ENCODE measurements at regions not wholly inside any gene's neighbourhood (a gene's known extent, or its start where the extent isn't known, plus 50 kb on each side); places are given as distances from the start of the nearest gene placed in this dataset.
"Not testable (repeated sequence)": the region's sequence is repeated elsewhere in the genome, so short reads cannot be mapped to it uniquely, and the experiment has no call there.

DNA sequence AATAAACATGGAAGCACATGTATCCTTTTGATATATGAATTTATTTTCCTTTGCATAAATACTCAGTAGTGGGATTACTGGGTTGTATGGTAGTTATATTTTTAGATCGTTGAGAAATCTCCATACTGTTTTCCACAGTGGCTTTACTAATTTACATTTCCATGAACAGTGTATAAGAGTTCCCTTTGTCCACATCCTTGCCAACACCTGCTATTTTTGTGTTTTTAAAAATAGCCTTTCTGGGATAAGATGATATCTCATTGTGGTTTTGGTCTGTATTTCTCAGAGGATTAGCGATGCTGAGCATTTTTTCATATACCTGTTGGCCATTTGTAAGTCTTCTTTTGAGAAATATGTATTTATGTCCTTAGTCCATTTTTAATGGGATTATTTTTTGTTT is 329.2 kb upstream of the KITLG start:
- Histone ChIP-seq H3K4me3 (ENCODE audit: insufficient read depth, low read depth, low read length) (no peak overlapping the region), H3K36me3 (replicated peaks; ENCODE audit: control insufficient read depth, insufficient read depth, low read length) (no peaks in the 10 kb centered on the region), H3K27me3 (ENCODE audit: control insufficient read depth, insufficient read depth, low read length) (no peaks in the 10 kb centered on the region)
- DNase-seq = no peak

DNA sequence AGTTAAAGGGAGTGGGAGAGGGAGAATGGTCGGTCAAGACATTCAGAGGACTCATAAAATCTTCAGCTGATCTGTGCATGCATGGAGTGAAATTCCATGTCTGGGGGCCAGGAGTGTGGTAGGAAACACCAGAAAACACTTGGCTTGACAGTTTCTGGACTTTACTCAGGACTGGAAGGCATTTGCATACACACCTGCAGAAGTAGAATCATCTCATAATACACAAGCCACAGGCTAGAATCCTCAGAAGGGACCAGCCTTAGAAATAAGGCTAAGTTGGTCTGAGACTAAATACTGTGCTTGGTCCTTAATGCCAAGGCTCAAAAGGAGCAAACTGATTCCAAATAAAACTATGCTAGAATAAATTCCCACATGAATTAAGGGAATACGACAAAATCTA is 328.1 kb upstream of the KITLG start:
- Histone ChIP-seq H3K36me3 (replicated peaks; ENCODE audit: control insufficient read depth, insufficient read depth, low read length) (no peaks in the 10 kb centered on the region), H3K4me3 (ENCODE audit: insufficient read depth, low read depth, low read length) (no peak overlapping the region)
- DNase-seq = no peak

GRCh38 chr12:88904705-88905104 is 324.4 kb upstream of the KITLG start:
- H3K27me3 ChIP-seq (ENCODE audit: control insufficient read depth, insufficient read depth, low read length) = no peaks in the 10 kb centered on the region
- H3K4me3 ChIP-seq (ENCODE audit: insufficient read depth, low read depth, low read length) = no peak overlapping the region
- H3K36me3 ChIP-seq (replicated peaks; ENCODE audit: control insufficient read depth, insufficient read depth, low read length) = no peaks in the 10 kb centered on the region
- no peak for DNase-seq

More for the DNA sequence above, 328.1 kb upstream of the KITLG start:
- H3K27me3 ChIP-seq (ENCODE audit: control insufficient read depth, insufficient read depth, low read length) = no peaks in the 10 kb centered on the region

DNA sequence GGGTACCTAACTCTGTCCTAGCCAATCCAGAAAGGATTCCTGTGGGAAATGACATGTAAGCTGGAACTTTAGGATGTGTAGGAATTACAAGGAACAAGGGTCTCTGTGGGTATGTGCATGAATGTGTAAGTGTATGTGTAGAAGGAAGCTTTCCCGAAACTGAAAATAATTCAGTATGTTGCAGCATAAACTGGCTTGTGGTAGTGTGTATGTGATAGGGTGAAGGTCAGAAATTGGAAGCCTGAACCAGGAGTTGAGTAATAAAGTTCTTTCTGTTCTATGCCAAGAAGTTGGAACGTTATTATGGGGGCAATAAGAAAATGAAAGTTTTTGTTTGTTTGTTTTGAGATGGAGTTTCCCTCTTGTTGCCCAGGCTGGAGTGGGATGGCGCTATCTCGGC is 323.1 kb upstream of the KITLG start:
- Histone ChIP-seq H3K36me3 (replicated peaks; ENCODE audit: control insufficient read depth, insufficient read depth, low read length) (no peaks in the 10 kb centered on the region), H3K27me3 (ENCODE audit: control insufficient read depth, insufficient read depth, low read length) (no peaks in the 10 kb centered on the region)
- no peak for DNase-seq

DNA sequence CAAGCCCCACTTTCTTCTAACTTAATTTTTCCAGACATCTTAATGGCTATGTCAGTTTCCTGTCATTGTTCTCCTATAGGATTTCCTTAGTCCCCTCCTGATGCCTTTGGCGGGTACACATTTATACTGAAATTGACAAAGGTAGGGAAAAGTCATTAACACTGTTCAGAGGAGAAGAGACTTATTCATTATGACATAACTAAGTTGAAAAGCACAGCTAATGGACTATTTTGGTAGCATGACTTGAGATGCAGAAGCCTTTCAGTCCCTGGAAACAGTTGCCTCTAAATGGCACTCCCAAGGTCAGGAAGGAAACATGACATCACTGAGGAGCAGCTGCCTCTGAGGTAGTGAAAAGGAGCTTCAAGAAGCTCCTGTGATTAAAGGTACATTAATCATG is 317.5 kb upstream of the KITLG start:
- Histone ChIP-seq H3K4me3 (ENCODE audit: insufficient read depth, low read depth, low read length) (no peak overlapping the region), H3K36me3 (replicated peaks; ENCODE audit: control insufficient read depth, insufficient read depth, low read length) (no peaks in the 10 kb centered on the region), H3K27me3 (ENCODE audit: control insufficient read depth, insufficient read depth, low read length) (no peaks in the 10 kb centered on the region)
- DNase-seq = no peak

More for the DNA sequence above, 323.1 kb upstream of the KITLG start:
- H3K4me3 ChIP-seq (ENCODE audit: insufficient read depth, low read depth, low read length) = no peak overlapping the region

DNA sequence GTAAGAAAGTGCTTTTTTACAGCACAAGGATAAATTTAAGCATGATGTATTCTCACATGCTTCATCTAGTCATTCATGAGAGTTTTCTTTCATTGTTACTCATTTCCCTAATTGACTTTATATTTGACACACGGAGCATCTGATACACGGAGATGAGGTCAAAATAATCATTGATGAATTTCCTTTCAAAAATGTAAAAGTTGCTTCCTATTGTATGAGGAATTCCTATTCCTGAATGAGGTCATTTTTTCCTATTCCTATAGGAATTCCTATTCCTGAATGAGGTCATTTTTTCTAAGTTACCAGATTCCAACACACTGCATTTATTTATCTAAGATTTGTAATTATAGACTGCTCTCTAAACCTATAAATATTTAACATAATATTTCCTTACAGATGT is 316.7 kb upstream of the KITLG start:
- Histone ChIP-seq H3K27me3 (ENCODE audit: control insufficient read depth, insufficient read depth, low read length) (no peaks in the 10 kb centered on the region), H3K4me3 (ENCODE audit: insufficient read depth, low read depth, low read length) (no peak overlapping the region), H3K36me3 (replicated peaks; ENCODE audit: control insufficient read depth, insufficient read depth, low read length) (no peaks in the 10 kb centered on the region)
- no peak for DNase-seq

DNA sequence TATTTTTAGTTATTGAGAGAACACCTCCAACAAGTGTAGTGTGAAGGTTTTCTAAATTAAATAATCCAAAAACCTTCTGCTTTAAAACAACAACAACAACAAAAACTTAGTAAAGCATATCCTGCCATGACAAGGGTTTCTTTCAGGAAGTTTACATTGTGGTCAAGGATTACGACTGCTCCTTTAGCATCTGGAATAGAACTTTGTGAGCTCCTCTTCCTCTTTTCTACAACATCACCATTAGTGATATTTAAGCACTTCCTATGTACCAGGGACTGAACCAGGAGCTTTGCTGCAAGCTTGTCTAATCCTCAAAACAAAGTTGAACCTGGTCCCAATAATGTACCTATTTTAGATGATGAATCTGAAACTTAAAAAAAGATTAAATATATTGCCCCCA is 315.4 kb upstream of the KITLG start:
- H3K36me3 ChIP-seq (replicated peaks; ENCODE audit: control insufficient read depth, insufficient read depth, low read length) = no peaks in the 10 kb centered on the region
- DNase-seq = no peak
- no peak overlapping the region for H3K4me3 ChIP-seq (ENCODE audit: insufficient read depth, low read depth, low read length)
- no peaks in the 10 kb centered on the region for H3K27me3 ChIP-seq (ENCODE audit: control insufficient read depth, insufficient read depth, low read length)

- DNase-seq = no peak
- H3K4me3 ChIP-seq (ENCODE audit: insufficient read depth, low read depth, low read length) = no peak overlapping the region
- no peaks in the 10 kb centered on the region for H3K36me3 ChIP-seq (replicated peaks; ENCODE audit: control insufficient read depth, insufficient read depth, low read length)
- no peaks in the 10 kb centered on the region for H3K27me3 ChIP-seq (ENCODE audit: control insufficient read depth, insufficient read depth, low read length)
These were observed 313.5 kb upstream of the KITLG start for GRCh38 chr12:88893801-88894200.

DNA sequence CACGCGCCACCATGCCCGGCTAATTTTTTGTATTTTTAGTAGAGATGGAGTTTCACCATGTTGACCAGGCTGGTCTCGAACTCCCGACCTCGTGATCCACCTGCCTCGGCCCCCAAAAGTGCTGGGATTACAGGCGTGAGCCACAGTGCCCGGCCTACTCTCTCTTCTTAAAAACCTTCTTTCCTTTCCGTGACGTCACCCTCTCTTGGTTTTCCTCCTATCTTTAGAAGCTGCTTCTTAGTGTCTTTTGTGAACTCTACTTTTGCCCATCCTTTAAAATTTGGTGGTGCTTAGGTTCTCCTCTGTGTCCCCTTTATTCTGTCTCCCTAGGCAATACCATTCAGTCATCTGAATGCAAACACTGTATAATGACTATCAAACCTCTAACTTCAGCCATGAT is 311.2 kb upstream of the KITLG start:
- not testable (repeated sequence) for H3K36me3 ChIP-seq (replicated peaks; ENCODE audit: control insufficient read depth, insufficient read depth, low read length); DNase-seq; H3K4me3 ChIP-seq (ENCODE audit: insufficient read depth, low read depth, low read length); H3K27me3 ChIP-seq (ENCODE audit: control insufficient read depth, insufficient read depth, low read length)

GRCh38 chr12:88889326-88890110 is 309.2 kb upstream of the KITLG start:
- no peak for DNase-seq
- Histone ChIP-seq H3K36me3 (replicated peaks; ENCODE audit: control insufficient read depth, insufficient read depth, low read length) (no peaks in the 10 kb centered on the region), H3K27me3 (ENCODE audit: control insufficient read depth, insufficient read depth, low read length) (no peaks in the 10 kb centered on the region), H3K4me3 (ENCODE audit: insufficient read depth, low read depth, low read length) (no peak overlapping the region)

GRCh38 chr12:88884600-88884999 is 304.3 kb upstream of the KITLG start:
- no peaks in the 10 kb centered on the region for H3K36me3 ChIP-seq (replicated peaks; ENCODE audit: control insufficient read depth, insufficient read depth, low read length)
- DNase-seq = no peak
- H3K4me3 ChIP-seq (ENCODE audit: insufficient read depth, low read depth, low read length) = no peak overlapping the region
- H3K27me3 ChIP-seq (ENCODE audit: control insufficient read depth, insufficient read depth, low read length) = no peaks in the 10 kb centered on the region

- H3K27me3 ChIP-seq (ENCODE audit: control insufficient read depth, insufficient read depth, low read length) = no peaks in the 10 kb centered on the region
- DNase-seq = no peak
- no peaks in the 10 kb centered on the region for H3K36me3 ChIP-seq (replicated peaks; ENCODE audit: control insufficient read depth, insufficient read depth, low read length)
- H3K4me3 ChIP-seq (ENCODE audit: insufficient read depth, low read depth, low read length) = no peak overlapping the region
These were observed 302.4 kb upstream of the KITLG start for GRCh38 chr12:88882662-88883061.

GRCh38 chr12:88880051-88880450 is 299.8 kb upstream of the KITLG start:
- H3K27me3 ChIP-seq (ENCODE audit: control insufficient read depth, insufficient read depth, low read length) = no peaks in the 10 kb centered on the region
- no peak for DNase-seq

DNA sequence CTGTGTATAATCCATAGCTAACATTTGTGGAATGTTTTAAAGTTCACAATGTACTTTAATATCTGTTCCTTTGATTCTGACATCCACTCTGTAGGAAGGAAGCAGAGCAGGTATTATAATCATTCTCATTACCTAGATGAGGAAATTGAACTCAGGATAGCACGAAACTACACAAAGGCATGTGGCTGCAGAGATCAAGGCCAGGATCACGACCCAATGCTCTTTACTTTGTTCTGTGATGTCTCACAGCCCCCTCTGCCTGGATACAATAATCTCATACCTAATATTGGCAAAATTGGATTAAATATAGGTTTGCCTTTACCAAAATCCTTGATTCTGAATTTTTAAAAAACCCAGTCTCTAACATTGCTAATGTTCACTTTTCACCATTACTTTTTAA is 298.0 kb upstream of the KITLG start:
- DNase-seq = no peak
- H3K27me3 ChIP-seq (ENCODE audit: control insufficient read depth, insufficient read depth, low read length) = no peaks in the 10 kb centered on the region
- H3K36me3 ChIP-seq (replicated peaks; ENCODE audit: control insufficient read depth, insufficient read depth, low read length) = no peaks in the 10 kb centered on the region
- no peak overlapping the region for H3K4me3 ChIP-seq (ENCODE audit: insufficient read depth, low read depth, low read length)

More at GRCh38 chr12:88880051-88880450, 299.8 kb upstream of the KITLG start:
- no peak overlapping the region for H3K4me3 ChIP-seq (ENCODE audit: insufficient read depth, low read depth, low read length)
- no peaks in the 10 kb centered on the region for H3K36me3 ChIP-seq (replicated peaks; ENCODE audit: control insufficient read depth, insufficient read depth, low read length)

DNA sequence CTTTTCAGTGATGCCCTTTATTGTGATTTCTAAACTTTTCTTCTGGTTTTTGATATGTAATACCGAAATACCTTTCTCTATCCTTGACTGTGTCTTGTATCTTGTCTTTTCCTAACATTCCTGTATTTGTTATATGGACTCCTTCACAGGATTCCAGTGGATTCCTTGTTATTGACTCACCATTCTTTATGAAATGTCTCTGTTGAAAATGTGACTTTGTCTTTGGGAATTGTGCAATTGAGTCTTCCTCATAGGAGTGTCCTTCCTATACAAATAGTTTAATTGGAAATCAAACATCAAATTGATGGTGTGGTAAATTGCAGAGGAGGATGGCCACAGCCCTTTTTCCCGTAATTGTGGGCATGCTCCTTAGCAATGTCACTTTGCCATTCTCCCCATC is 296.6 kb upstream of the KITLG start:
- no peaks in the 10 kb centered on the region for H3K27me3 ChIP-seq (ENCODE audit: control insufficient read depth, insufficient read depth, low read length)
- no peak overlapping the region for H3K4me3 ChIP-seq (ENCODE audit: insufficient read depth, low read depth, low read length)
- H3K36me3 ChIP-seq (replicated peaks; ENCODE audit: control insufficient read depth, insufficient read depth, low read length) = no peaks in the 10 kb centered on the region
- DNase-seq = no peak
